ENCODE measurements at regions not wholly inside any gene's neighbourhood (a gene's known extent, or its start where the extent isn't known, plus 50 kb on each side); places are given as distances from the start of the nearest gene placed in this dataset.

GRCh38 chr2:239581352-239581901 is 180.6 kb upstream of the HDAC4 start:
- TF ChIP-seq POLR2AphosphoS5 (IDR thresholded peaks at IDR 0.05; ENCODE audit: low read depth, low read length) (no peak), REST (IDR thresholded peaks at IDR 0.05; ENCODE audit: insufficient read depth in 1 of 2, low read depth in 2 of 2, low read length in 2 of 2) (no peak)
